Uterus (tissue), 3 donors: ENCODE measurements at regions not wholly inside any gene's neighbourhood (a gene's known extent, or its start where the extent isn't known, plus 50 kb on each side); places are given as distances from the start of the nearest gene placed in this dataset.

Experiments used
- DNase-seq, 2 donors: peaks; one replicate each; pipeline ENCODE4 v3.0.0-alpha.2; 2019 to 2020
- H3K27ac ChIP-seq, 2 donors: fragments of 200-600 bp; sonication (generic); 1 replicate in 1 of 2; 2 replicates in 1 of 2; pipeline ENCODE4 v1.5.1; 2016 to 2018
- H3K27me3 ChIP-seq, 2 donors: fragments of 200-600 bp; sonication (generic); one replicate each; pipeline ENCODE4 v1.5.1; 2018 to 2019; ENCODE audit warnings: control low read depth in 1 of 2
- H3K36me3 ChIP-seq, 2 donors: fragments of 200-600 bp; sonication (generic); one replicate each; pipeline ENCODE4 v1.5.1; 2019; ENCODE audit warnings: control low read depth in 1 of 2
- H3K4me1 ChIP-seq, 2 donors: fragments of 200-600 bp; sonication (generic); one replicate each; pipeline ENCODE4 v1.5.1; 2018 to 2019; ENCODE audit warnings: control low read depth in 1 of 2
- H3K4me3 ChIP-seq, 2 donors: fragments of 200-600 bp; sonication (generic); 1 replicate in 1 of 2; 2 replicates in 1 of 2; pipeline ENCODE4 v1.5.1; 2018 to 2019; ENCODE audit warnings: mild to moderate bottlenecking in 1 of 2
- H3K9me3 ChIP-seq, 2 donors: fragments of 200-600 bp; sonication (generic); one replicate each; pipeline ENCODE4 v1.5.1; 2019; ENCODE audit warnings: control low read depth in 1 of 2
- POLR2A ChIP-seq, 2 donors: fragments of 450-650 bp; IDR thresholded peaks; one replicate each; pipeline ENCODE4 v1.6.1; 2016; ENCODE audit warnings: antibody characterized with exemption in 2 of 2, mild to moderate bottlenecking in 1 of 2, moderate library complexity in 1 of 2
- intact Hi-C: fragments of 100-400 bp; cut with DNase I; formaldehyde crosslinking; loops from one replicate; pipeline ENCODE4 v1.15.1; 2023; ENCODE audit warnings: low total_unique reads
- TF ChIP-seq, protein P1 (sequence below), 4 experiments: fragments of 200-600 bp in 2 of 4; fragments of 450-650 bp in 2 of 4; sonication (generic) in 2 of 4; IDR thresholded peaks; one replicate each; pipeline ENCODE4 v1.5.1; 2016 to 2019; ENCODE audit warnings: antibody characterized with exemption in 4 of 4, mild to moderate bottlenecking in 2 of 4, moderate library complexity in 1 of 4
- donor health status: DM: yes; HTN: yes; CAD: no.

DNA sequence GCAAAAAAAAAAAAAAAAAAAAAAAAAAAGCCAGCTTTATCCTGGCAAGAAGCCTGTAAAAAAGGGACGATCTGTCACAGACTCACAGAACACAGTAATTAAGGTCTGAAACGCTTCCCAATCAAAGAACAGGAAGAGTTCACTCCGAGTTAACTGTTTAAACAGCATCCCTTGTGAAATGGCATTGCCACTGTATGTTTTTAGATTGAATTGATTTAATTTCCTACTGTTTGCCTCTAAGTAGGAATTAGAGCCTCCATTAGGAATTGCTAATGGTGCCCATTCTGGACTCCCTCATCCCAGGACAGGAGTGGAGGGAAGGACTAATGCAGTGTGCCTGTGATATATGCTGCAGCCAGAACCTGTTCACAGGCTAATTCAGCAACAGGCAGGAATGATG is 370.8 kb downstream of the RWDD3 start:
- TF ChIP-seq POLR2A (IDR thresholded peaks at IDR 0.05): no peak
- TF ChIP-seq, protein P1, sequence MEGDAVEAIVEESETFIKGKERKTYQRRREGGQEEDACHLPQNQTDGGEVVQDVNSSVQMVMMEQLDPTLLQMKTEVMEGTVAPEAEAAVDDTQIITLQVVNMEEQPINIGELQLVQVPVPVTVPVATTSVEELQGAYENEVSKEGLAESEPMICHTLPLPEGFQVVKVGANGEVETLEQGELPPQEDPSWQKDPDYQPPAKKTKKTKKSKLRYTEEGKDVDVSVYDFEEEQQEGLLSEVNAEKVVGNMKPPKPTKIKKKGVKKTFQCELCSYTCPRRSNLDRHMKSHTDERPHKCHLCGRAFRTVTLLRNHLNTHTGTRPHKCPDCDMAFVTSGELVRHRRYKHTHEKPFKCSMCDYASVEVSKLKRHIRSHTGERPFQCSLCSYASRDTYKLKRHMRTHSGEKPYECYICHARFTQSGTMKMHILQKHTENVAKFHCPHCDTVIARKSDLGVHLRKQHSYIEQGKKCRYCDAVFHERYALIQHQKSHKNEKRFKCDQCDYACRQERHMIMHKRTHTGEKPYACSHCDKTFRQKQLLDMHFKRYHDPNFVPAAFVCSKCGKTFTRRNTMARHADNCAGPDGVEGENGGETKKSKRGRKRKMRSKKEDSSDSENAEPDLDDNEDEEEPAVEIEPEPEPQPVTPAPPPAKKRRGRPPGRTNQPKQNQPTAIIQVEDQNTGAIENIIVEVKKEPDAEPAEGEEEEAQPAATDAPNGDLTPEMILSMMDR (IDR thresholded peaks at IDR 0.05): no peak
- Histone ChIP-seq H3K27me3 (no peaks in the 10 kb centered on the region), H3K9me3 (no peaks in the 10 kb centered on the region), H3K36me3 (no peaks in the 10 kb centered on the region), H3K4me3 (no peak overlapping the region), H3K4me1 (no peaks in the 10 kb centered on the region), H3K27ac (no peak overlapping the region)
- intact Hi-C loops: no loop called here
- DNase-seq: no peak

DNA sequence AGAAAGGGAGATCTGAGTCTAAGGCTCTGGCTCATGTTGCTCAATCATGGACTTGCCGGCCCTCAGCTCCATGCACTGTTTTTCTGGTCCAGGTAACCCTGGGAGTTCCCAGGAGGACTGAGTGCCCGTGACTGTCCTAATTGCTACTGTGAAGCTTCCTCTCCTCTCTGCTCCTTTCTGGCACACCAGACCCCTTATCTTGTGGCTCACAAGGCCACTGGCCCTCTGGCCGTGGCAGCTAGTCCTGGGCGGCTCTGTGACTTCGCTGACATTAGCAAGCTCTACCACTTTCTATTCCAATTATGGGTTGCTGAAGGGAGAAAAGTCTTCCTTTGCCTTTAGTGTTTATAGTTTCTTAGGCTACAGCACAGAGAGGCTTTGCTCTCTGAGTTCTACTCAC is 380.2 kb downstream of the RWDD3 start:
- no peak for DNase-seq
- TF ChIP-seq, protein P1 (IDR thresholded peaks at IDR 0.05): no peak
- no peak for TF ChIP-seq POLR2A (IDR thresholded peaks at IDR 0.05)
- Histone ChIP-seq H3K36me3 (no peaks in the 10 kb centered on the region), H3K4me1 (no peaks in the 10 kb centered on the region), H3K4me3 (no peak overlapping the region), H3K27ac (no peak overlapping the region), H3K9me3 (no peaks in the 10 kb centered on the region), H3K27me3 (no peaks in the 10 kb centered on the region)
- intact Hi-C loops: no loop called here

DNA sequence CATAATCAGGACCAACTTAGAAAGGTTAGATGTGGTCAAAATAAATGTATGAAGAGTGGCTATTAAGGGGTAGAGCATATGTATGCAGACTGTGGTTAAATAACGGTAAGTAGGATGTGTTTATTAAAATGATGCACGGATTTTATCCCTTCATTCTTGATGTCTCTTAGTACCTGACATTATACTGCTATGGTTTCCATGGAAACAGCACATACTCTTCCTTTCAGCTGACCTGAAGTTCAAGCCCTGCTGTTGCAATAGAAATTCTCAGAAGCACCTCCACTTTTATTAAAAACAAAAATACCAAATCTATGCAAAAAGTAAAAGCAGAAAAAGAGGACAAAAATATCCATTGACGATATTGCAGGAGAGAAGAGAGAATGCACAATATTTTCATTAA is 381.4 kb downstream of the RWDD3 start:
- no peaks in the 10 kb centered on the region for H3K36me3 ChIP-seq

DNA sequence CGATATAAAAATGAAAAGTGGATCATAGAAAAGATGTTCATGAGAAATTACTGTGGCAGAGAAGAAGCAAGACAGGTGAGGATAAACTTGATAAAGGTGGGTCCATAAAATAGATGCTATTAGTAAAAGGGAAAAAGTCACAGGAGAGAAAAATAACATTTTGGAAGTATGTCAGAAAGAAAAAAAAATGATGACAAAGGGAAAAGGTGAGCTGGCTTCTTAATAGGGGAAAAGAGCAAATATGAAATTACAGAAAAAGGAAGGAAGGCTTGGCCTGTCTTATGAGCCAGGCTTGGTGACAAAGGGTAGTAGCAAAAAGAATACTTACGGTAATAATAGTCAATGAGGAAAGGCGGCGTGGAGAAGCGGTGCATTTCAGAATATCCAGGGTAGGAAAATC is 386.1 kb downstream of the RWDD3 start:
- no peak for TF ChIP-seq POLR2A (IDR thresholded peaks at IDR 0.05)
- TF ChIP-seq, protein P1 (IDR thresholded peaks at IDR 0.05): no peak
- no peaks in the 10 kb centered on the region for H3K9me3 ChIP-seq
- no peak for DNase-seq
- no peaks in the 10 kb centered on the region for H3K4me1 ChIP-seq
- no peak overlapping the region for H3K27ac ChIP-seq
- H3K36me3 ChIP-seq: no peaks in the 10 kb centered on the region
- no peak overlapping the region for H3K4me3 ChIP-seq
- intact Hi-C loops: no loop called here
- no peaks in the 10 kb centered on the region for H3K27me3 ChIP-seq

More for the DNA sequence above, 381.4 kb downstream of the RWDD3 start:
- H3K27ac ChIP-seq: no peak overlapping the region
- TF ChIP-seq, protein P1 (IDR thresholded peaks at IDR 0.05): no peak
- no peak for TF ChIP-seq POLR2A (IDR thresholded peaks at IDR 0.05)
- intact Hi-C loops: no loop called here
- no peak for DNase-seq
- H3K9me3 ChIP-seq: no peaks in the 10 kb centered on the region
- H3K4me1 ChIP-seq: no peaks in the 10 kb centered on the region
- no peaks in the 10 kb centered on the region for H3K27me3 ChIP-seq
- H3K4me3 ChIP-seq: no peak overlapping the region

DNA sequence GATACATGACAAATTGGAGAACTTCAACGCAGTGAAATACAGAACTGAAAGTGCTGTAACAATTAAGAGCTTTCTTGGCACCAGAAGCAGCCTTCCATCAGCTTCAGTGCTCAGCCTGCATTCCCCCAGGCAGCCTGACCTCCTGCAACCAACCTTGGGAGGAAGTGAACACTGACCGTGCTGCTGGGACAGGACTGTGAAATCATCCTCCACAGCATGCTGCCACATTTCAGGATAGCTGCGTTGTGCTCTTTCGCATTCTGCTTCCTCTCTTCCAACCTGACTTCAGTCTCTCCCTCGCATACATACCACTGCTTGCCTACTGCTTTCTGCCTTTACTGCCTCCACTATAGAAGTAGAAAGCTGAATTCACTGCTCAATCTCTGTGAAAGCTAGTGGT is 388.6 kb downstream of the RWDD3 start:
- H3K9me3 ChIP-seq: no peaks in the 10 kb centered on the region
- H3K4me3 ChIP-seq: no peak overlapping the region
- no peak for TF ChIP-seq POLR2A (IDR thresholded peaks at IDR 0.05)
- TF ChIP-seq, protein P1 (IDR thresholded peaks at IDR 0.05): no peak
- no peaks in the 10 kb centered on the region for H3K27me3 ChIP-seq
- no peaks in the 10 kb centered on the region for H3K4me1 ChIP-seq
- H3K27ac ChIP-seq: no peak overlapping the region
- intact Hi-C loops: no loop called here
- H3K36me3 ChIP-seq: no peaks in the 10 kb centered on the region
- no peak for DNase-seq
